ENCODE measurements at regions not wholly inside any gene's neighbourhood (a gene's known extent, or its start where the extent isn't known, plus 50 kb on each side); places are given as distances from the start of the nearest gene placed in this dataset.

DNA sequence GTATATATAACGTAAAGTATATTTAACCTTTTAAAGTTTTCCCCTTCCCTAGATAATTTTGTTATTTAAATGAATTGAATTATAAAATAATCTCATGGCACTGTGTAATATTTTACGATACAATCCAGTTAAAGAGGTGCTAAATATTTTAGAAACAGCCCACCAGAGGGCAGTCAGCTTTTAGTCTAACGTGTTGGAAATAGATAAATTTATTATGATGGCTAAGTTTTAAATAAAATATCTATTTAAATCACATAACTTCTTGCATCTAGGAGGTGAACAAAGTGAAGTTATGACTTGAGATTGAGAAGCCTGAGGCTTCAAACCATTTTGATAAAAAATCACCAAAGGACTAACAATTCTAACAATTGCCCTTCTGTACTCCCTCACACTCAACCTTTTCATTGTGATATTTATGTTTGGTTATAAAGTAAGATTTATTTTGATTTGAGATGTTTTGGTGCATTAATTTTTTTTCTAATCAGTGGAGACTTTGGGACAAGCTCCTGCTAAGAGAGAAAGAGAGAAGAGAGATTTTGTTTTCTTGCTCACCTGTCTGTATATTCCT lies 171.5 kb upstream of the SP4 start:
- TF ChIP-seq, protein P1, sequence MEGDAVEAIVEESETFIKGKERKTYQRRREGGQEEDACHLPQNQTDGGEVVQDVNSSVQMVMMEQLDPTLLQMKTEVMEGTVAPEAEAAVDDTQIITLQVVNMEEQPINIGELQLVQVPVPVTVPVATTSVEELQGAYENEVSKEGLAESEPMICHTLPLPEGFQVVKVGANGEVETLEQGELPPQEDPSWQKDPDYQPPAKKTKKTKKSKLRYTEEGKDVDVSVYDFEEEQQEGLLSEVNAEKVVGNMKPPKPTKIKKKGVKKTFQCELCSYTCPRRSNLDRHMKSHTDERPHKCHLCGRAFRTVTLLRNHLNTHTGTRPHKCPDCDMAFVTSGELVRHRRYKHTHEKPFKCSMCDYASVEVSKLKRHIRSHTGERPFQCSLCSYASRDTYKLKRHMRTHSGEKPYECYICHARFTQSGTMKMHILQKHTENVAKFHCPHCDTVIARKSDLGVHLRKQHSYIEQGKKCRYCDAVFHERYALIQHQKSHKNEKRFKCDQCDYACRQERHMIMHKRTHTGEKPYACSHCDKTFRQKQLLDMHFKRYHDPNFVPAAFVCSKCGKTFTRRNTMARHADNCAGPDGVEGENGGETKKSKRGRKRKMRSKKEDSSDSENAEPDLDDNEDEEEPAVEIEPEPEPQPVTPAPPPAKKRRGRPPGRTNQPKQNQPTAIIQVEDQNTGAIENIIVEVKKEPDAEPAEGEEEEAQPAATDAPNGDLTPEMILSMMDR (IDR thresholded peaks at IDR 0.05): peak; percentile 25 to 78 (median 68)
- TF ChIP-seq POLR2A (IDR thresholded peaks at IDR 0.05) (no peak), POLR2AphosphoS5 (IDR thresholded peaks at IDR 0.05) (no peak)
